ENCODE measurements at regions not wholly inside any gene's neighbourhood (a gene's known extent, or its start where the extent isn't known, plus 50 kb on each side); places are given as distances from the start of the nearest gene placed in this dataset.
A peak's percentile ranks its signal among the peaks of the same experiment; 100 is the strongest.

DNA sequence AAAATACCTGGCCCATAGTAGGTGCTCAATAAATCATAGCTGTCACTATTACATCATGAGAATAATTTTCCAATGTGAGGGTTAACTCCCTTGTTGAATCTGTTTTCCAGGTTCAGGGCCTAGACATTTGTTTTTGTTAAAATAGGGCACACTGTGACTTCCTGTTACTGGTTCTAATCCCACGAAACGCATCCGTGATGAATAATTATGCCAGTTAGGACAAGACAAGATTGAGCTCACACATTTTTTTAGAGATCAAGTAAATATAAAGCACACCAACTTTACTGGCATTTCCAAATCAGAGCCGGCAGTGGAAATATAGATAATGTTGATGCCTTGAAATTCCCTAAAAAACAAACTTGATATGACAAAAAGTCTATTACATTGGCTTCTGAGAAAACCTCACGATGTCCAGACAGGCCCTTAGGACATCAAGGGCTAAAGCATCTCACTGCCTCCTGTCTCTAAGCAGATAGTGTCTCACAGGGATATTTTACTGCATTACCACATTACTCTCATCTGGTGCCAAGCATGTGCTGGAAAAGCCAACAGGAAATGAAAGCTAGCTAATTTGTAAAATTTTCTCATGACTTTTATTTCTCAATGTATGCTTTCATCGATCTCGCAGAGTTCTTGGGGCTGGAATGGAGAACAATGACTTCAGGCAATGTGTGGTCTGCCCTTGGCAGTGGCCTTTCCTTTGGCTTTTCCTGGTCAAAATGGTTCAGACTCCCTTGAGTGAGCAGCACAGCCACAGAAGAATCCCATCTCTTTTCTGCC is 414.3 kb upstream of the PAPPA start:
- TF ChIP-seq, protein P1, sequence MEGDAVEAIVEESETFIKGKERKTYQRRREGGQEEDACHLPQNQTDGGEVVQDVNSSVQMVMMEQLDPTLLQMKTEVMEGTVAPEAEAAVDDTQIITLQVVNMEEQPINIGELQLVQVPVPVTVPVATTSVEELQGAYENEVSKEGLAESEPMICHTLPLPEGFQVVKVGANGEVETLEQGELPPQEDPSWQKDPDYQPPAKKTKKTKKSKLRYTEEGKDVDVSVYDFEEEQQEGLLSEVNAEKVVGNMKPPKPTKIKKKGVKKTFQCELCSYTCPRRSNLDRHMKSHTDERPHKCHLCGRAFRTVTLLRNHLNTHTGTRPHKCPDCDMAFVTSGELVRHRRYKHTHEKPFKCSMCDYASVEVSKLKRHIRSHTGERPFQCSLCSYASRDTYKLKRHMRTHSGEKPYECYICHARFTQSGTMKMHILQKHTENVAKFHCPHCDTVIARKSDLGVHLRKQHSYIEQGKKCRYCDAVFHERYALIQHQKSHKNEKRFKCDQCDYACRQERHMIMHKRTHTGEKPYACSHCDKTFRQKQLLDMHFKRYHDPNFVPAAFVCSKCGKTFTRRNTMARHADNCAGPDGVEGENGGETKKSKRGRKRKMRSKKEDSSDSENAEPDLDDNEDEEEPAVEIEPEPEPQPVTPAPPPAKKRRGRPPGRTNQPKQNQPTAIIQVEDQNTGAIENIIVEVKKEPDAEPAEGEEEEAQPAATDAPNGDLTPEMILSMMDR (conservative IDR thresholded peaks at IDR 0.05; ENCODE audit: low read depth, low read length) = no peak
- H3K4me3 ChIP-seq (ENCODE audit: low read depth, low read length) = no peak overlapping the region
- DNase-seq (ENCODE audit: low read depth) = peak; percentile 17

DNA sequence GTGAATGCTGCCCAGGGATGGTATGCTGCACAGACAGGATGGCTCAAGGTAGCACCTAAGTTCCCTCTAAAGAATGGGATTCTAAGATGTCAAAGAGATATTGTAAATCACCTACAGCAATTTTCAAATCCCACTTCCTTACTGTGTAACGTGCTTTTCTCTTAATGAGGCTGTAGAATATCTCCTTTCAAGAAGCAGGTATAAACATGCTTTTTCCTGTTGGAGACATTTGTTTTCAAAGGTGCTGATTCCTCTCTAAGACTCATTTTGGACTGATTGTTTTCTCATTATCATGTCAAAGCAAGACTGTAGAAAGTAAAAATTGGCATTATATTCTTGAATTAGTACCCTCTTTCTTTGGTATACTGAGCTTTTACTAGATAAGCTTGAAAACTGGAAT is 412.6 kb upstream of the PAPPA start:
- TF ChIP-seq, protein P1 (conservative IDR thresholded peaks at IDR 0.05; ENCODE audit: low read depth, low read length) = no peak
- no peak overlapping the region for H3K4me3 ChIP-seq (ENCODE audit: low read depth, low read length)
- DNase-seq (ENCODE audit: low read depth) = no peak

DNA sequence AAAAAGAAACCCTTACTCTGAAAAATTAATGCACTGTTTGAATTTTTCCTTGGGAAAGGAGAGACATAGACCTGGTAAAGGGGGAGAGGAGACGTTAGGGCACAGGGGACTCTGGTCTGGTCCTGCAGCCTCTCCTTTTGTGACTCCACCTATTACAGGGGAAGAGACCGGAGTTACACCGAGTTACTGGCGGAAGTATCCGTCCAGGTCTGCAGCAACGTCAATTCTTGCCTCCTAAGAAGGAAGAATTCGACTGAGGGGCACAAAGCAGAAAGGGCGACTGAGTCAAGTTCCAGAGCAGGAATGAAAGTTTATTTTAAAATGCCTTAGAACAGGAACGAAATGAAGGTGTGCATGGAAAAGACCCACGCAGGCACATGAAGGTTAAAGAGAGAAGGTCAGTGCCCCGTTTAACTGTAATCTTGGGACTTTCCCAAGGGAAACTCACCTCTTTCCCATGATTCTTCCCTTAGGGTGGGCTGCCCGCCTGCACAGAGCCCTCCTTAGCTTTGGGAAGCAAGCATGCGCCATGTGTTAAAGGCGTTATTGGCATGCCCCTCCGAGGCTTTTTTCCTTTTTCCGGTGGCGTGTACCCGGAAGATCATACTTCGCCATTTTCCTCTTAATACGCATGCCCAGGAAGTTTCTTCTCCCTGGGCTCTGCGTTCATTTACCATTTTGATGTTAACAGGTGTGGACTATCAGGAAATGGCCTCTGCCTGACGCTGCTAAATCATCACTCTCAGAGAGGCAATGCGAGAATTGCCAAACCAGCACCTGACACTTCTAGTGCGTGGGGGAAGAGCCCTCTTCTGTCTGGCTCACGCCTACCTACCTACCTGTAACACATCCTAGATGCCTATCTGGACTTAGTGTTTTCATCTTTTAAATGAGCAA is 409.6 kb upstream of the PAPPA start:
- DNase-seq (ENCODE audit: low read depth) = no peak
- TF ChIP-seq, protein P1 (conservative IDR thresholded peaks at IDR 0.05; ENCODE audit: low read depth, low read length) = no peak
- H3K4me3 ChIP-seq (ENCODE audit: low read depth, low read length) = no peak overlapping the region

- DNase-seq (ENCODE audit: low read depth) = peak; percentile 78
- TF ChIP-seq, protein P1 (conservative IDR thresholded peaks at IDR 0.05; ENCODE audit: low read depth, low read length) = no peak
- H3K4me3 ChIP-seq (ENCODE audit: low read depth, low read length) = no peak overlapping the region
Measured at GRCh38 chr9:115746496-115746895, 407.1 kb upstream of the PAPPA start.

DNA sequence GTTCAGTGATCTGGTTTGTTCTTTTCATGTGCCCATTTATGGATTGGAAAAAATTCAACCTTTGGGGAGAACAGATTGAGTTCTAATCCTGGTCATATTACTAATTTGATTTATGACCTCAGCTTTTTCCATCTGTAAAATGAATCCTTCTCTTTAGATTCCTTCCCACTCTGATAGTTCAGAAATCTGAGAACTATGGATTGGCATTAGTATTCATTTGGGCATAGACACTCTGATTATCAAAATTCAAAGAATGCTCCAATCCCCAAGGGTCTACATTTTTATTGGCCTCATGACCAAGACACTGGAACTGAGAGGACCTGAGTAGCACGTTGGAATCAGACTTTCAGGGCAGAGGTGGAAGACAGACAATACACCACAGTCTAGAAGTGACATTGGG is 405.9 kb upstream of the PAPPA start:
- H3K4me3 ChIP-seq (ENCODE audit: low read depth, low read length) = no peak overlapping the region
- TF ChIP-seq, protein P1 (conservative IDR thresholded peaks at IDR 0.05; ENCODE audit: low read depth, low read length) = no peak
- no peak for DNase-seq (ENCODE audit: low read depth)

- TF ChIP-seq, protein P1 (conservative IDR thresholded peaks at IDR 0.05; ENCODE audit: low read depth, low read length) = no peak
- H3K4me3 ChIP-seq (ENCODE audit: low read depth, low read length) = no peak overlapping the region
- no peak for DNase-seq (ENCODE audit: low read depth)
Measured at GRCh38 chr9:115756736-115757135, 396.9 kb upstream of the PAPPA start.

Data from choroid plexus epithelial cell (primary cell).